Left kidney (tissue), 1 donor: ENCODE measurements at regions not wholly inside any gene's neighbourhood (a gene's known extent, or its start where the extent isn't known, plus 50 kb on each side); places are given as distances from the start of the nearest gene placed in this dataset.
"Not testable (repeated sequence)": the region's sequence is repeated elsewhere in the genome, so short reads cannot be mapped to it uniquely, and the experiment has no call there.

ENCODE experiments used
- DNase-seq: peaks from one replicate; pipeline ENCODE4 v3.0.0-alpha.2; 2013

- no peak for DNase-seq
Measured at GRCh38 chr13:104532132-104532531, 1465.9 kb upstream of the SLC10A2 start.

DNA sequence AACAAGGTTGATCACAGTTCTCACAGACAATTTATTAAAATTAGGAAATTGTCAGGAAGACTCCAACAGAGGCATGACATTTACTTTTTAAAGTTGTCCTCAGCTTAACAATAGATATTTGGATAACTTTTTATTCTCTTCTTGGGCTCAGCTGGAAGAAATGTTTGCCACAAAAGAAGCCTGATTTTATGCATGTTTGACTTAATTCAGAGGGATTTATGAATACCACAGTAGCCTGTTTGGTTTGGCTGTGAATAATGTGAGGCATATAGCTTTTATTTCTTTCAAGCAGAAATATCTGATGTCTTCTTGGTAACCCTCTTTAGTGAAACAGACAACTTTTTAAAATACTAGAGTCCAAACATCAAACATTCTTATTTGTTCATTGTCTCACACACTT lies 1464.5 kb upstream of the SLC10A2 start:
- no peak for DNase-seq

DNA sequence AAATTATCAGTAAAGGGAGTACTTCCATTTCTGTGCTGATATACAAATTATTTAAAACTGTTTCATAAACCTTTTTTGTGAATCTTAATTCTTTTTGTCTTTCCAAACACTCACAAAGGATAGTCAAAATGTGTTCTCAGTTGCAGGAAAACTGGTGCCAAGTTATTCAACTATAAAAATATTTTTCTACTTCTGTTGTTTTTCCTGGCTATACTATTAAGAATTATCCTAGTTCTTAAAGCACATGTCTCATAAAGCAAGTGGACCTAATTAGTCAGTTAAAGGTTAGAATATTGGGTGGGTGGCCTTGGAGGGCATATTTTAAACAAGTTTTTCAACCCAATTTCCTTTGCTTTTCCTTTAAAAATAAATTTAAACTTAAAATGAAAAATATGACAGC lies 1460.3 kb upstream of the SLC10A2 start:
- DNase-seq: no peak

GRCh38 chr13:104525467-104525866 lies 1459.2 kb upstream of the SLC10A2 start:
- DNase-seq: no peak

- DNase-seq: no peak
Measured at GRCh38 chr13:104522235-104523072, 1456.2 kb upstream of the SLC10A2 start.

DNA sequence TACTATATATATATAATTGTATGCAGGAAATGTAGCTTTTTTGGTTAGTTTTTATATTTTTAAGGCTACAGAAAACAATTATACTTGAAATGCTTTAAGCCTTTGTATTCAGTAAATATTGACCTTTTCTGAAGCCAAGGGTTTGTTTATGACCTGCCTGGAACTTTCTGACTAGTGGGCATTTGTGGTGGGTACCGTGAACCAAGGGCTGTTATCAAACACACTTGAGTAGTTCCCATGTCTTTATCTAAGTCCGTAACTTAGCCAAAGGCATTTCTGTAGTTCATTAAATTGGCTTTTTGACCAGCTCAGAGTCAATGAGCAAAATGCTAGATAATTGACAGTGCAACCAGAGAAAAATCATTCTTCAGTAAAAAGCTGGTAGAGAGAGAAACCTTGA lies 1444.2 kb upstream of the SLC10A2 start:
- DNase-seq: no peak

GRCh38 chr13:104493502-104493901 lies 1427.3 kb upstream of the SLC10A2 start:
- not testable (repeated sequence) for DNase-seq

DNA sequence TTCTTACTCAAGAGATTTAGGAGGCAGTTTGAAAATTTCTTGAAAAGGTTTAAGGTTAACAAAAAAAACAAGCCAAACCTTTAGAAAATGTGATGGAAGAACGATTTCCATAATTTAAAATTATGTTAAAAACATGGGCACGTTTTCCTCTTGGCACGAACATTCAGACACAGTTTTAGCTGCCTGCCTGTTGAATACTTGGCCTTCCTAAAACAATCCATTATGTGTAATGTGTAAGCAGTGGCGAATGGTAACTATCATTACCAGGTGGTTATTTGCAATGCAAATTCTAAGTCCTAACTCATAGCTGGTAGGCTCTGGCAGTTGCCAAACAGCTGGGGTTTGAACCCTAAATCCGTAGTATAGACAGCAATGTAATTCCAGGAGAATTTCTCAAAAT lies 1425.7 kb upstream of the SLC10A2 start:
- no peak for DNase-seq

DNA sequence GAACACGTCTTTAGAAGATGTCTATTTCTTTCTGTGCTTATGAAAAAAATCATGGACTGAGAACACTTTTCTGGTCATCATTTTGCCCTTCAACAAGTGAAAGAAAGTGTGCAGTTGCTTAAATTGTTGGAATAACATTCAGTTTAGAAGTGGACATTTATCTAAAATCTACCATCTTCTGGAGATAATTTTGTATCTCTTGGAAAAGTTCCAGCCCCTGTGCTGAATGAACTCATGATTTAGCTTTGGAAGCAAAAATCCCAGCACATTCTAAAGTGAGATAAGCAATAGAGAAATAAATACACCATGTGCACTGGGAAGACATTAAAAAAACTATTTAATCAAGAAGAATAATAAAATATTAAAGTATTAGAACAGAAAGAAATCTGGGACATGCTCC lies 1420.8 kb upstream of the SLC10A2 start:
- DNase-seq: no peak

DNA sequence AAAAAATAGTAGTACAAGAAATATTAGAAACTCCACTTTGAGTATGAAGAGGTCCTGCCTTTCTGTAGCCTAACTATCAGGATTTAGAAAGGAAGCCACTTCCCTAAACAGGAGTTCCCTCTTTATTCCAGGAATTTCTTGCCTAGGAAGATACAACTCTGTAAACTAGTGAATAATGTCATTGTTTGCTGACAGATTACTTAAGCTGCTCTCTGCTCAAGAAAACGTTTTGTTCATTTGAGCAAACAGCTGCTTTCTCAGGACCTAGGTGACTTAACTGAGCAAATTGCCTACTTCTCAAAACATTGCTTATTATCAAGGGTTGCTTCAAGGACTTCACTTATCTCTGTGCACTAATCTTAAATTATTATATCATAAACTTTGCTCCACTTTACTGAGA lies 1419.4 kb upstream of the SLC10A2 start:
- no peak for DNase-seq

- DNase-seq: no peak
Measured at GRCh38 chr13:104483631-104484030, 1417.4 kb upstream of the SLC10A2 start.

DNA sequence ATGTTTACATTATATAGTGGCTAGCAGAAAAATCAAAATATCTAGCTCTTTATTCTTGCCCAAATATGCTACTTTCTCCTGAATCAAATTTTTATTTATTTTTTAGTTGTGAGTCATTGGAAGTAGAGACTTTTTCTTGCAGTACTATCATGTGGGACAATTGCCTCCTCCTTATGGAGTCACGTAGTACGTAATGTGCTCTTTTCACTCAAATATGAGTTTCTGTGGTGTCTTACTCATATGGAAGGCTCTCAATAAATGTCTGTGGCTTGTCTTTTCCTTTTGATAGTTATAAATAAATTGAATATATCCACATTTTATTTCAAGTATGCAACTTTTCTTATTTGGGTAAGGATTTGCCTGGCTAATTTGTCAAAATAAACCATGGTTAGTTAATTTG lies 1411.0 kb upstream of the SLC10A2 start:
- no peak for DNase-seq

- DNase-seq: no peak
Measured at GRCh38 chr13:104473936-104474335, 1407.7 kb upstream of the SLC10A2 start.

DNA sequence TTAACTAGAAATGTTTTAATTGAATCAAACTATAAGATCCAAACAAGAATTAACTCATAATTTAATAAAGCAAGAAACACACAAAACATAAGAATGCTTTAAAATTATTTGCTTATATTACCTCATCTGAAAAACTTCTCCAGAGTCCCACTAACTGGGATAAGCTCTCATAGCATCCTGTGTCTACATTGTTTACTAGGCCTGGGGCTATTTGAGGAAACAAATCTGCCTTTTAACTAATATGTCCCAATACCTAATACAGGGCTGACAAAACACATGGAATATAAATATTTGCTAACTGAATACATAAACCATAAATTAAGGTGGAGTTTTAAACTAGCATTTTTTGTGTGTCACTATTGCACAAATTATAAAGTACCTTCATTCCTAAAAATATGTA lies 1399.8 kb upstream of the SLC10A2 start:
- DNase-seq: no peak

GRCh38 chr13:104461049-104461448 lies 1394.8 kb upstream of the SLC10A2 start:
- no peak for DNase-seq

DNA sequence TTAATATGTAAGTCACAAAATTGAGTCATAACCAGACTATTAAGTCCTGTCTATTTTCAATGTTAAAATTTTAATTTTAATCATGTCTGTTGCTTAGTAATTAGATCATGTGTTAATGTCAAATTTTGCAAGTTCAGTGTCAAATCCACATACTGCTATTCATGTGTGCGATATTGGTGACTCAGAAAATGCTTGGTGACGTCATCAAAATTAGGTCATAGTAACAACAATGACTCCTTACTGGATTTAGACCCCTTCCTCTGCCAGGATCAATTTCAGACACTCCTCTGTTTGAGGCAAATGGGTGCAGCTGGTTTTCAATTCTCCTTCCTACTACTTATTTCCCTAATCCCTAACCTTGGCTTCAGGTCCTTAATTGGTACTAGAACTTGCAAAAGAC lies 1394.3 kb upstream of the SLC10A2 start:
- no peak for DNase-seq

DNA sequence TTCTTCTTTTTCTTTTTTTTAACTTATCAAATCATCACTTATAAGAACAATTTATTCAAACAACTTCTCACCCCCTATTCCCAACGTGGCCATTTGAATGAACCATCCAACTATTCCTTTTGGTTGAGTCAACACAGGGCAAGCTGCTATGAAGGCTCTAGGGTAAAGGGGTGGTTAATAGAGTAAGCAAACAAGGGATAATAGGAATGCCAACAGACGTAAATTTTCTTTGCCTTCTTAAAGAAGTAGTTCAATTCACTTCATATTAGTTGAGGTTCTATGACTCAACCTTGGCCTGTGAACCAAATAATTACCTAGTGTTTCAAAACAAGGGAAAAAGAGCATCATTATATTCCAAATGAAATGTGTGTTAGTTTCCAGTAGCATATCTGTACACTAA lies 1383.8 kb upstream of the SLC10A2 start:
- DNase-seq: no peak

DNA sequence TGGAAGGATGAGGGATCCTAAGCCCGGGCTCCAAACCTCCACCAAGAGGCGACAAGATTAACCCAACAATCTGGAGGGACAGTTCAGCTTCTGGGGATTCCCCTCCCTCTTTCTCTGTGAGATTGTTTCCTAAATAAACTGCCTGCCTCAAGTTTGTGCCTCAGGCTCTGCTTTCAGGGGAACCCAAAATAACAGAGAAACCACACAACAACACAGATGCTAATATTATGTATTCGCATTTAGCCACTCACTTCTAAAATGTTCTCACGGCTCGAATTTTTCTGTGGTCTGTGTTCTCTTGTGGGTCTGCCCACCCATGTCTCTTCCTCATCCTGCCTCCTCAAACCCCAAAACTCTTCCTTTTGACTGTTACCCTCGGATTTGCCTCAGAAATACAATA lies 1381.1 kb upstream of the SLC10A2 start:
- DNase-seq: no peak

GRCh38 chr13:104442536-104442935 lies 1376.3 kb upstream of the SLC10A2 start:
- no peak for DNase-seq

DNA sequence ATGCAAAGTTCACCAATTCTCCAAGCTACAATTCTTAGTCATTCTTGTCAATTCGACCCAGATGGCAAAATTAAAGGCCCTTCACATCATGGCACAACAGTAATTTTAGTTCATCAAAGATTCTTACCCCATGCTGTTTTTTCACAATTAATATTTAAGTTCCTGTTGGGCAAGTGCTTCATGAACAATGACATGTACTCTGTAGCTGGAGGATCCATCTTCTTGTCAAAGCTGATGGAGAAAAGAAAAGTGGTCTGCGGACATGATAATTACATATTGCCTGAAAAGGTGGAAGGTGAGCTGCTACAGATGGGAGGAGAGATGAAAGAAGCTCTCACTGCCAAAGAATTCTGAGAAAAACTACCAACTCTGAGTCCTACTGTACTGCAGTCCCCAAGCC lies 1370.3 kb upstream of the SLC10A2 start:
- DNase-seq: no peak

- no peak for DNase-seq
Measured at GRCh38 chr13:104431895-104432294, 1365.7 kb upstream of the SLC10A2 start.

GRCh38 chr13:104426435-104426834 lies 1360.2 kb upstream of the SLC10A2 start:
- no peak for DNase-seq

- no peak for DNase-seq
Measured at GRCh38 chr13:104422668-104423067, 1356.5 kb upstream of the SLC10A2 start.

GRCh38 chr13:104416973-104417372 lies 1350.8 kb upstream of the SLC10A2 start:
- no peak for DNase-seq
